ENCODE measurements at regions not wholly inside any gene's neighbourhood (a gene's known extent, or its start where the extent isn't known, plus 50 kb on each side); places are given as distances from the start of the nearest gene placed in this dataset.

DNA sequence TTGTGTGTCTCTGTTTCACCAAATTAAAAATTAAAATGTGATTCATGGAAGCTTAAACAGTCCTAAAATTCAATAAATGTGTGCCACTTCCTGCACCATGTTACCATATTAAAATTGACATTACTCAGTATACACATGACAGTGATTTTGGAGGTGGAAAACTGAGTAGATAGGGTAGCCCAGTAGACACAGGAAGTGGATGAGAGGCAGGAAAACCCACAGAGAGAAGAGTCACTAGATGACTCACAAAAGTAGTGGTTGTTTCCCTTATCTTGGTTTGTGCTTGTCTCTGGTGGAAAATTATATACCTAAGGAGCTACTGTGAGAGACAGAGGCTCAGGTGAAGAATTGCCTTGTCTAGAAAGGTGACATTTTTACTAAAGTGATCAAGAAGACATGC is 375.8 kb upstream of the CXorf51B start:
- no peak for TF ChIP-seq CEBPB (IDR thresholded peaks at IDR 0.05; ENCODE audit: borderline replicate concordance, low read depth, low read length)
- TF ChIP-seq, protein P1, sequence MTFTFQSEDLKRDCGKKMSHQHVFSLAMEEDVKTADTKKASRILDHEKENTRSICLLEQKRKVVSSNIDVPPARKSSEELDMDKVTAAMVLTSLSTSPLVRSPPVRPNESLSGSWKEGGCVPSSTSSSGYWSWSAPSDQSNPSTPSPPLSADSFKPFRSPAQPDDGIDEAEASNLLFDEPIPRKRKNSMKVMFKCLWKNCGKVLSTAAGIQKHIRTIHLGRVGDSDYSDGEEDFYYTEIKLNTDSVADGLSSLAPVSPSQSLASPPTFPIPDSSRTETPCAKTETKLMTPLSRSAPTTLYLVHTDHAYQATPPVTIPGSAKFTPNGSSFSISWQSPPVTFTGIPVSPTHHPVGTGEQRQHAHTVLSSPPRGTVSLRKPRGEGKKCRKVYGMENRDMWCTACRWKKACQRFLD (CRISPR knock-in tag; IDR thresholded peaks at IDR 0.05; ENCODE audit: borderline replicate concordance): no peak
- TF ChIP-seq, protein P2, sequence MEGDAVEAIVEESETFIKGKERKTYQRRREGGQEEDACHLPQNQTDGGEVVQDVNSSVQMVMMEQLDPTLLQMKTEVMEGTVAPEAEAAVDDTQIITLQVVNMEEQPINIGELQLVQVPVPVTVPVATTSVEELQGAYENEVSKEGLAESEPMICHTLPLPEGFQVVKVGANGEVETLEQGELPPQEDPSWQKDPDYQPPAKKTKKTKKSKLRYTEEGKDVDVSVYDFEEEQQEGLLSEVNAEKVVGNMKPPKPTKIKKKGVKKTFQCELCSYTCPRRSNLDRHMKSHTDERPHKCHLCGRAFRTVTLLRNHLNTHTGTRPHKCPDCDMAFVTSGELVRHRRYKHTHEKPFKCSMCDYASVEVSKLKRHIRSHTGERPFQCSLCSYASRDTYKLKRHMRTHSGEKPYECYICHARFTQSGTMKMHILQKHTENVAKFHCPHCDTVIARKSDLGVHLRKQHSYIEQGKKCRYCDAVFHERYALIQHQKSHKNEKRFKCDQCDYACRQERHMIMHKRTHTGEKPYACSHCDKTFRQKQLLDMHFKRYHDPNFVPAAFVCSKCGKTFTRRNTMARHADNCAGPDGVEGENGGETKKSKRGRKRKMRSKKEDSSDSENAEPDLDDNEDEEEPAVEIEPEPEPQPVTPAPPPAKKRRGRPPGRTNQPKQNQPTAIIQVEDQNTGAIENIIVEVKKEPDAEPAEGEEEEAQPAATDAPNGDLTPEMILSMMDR (CRISPR knock-in tag; IDR thresholded peaks at IDR 0.05): no peak
- TF ChIP-seq PHF21A (CRISPR knock-in tag; IDR thresholded peaks at IDR 0.05): no peak
- no peak for TF ChIP-seq KDM6A (CRISPR knock-in tag; IDR thresholded peaks at IDR 0.05; ENCODE audit: low read depth)
- TF ChIP-seq KLF9 (CRISPR knock-in tag; IDR thresholded peaks at IDR 0.05; ENCODE audit: low read depth): no peak
- TF ChIP-seq, protein P3, sequence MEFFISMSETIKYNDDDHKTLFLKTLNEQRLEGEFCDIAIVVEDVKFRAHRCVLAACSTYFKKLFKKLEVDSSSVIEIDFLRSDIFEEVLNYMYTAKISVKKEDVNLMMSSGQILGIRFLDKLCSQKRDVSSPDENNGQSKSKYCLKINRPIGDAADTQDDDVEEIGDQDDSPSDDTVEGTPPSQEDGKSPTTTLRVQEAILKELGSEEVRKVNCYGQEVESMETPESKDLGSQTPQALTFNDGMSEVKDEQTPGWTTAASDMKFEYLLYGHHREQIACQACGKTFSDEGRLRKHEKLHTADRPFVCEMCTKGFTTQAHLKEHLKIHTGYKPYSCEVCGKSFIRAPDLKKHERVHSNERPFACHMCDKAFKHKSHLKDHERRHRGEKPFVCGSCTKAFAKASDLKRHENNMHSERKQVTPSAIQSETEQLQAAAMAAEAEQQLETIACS (CRISPR knock-in tag; IDR thresholded peaks at IDR 0.05): no peak
- no peak for TF ChIP-seq HNF4G (IDR thresholded peaks at IDR 0.05; ENCODE audit: borderline replicate concordance, low read depth, low read length)
- no peak for TF ChIP-seq HNF4G (CRISPR knock-in tag; IDR thresholded peaks at IDR 0.05; ENCODE audit: borderline replicate concordance, low read depth)
- TF ChIP-seq TBX2 (CRISPR knock-in tag; IDR thresholded peaks at IDR 0.05; ENCODE audit: borderline replicate concordance): no peak
- TF ChIP-seq, protein P4, sequence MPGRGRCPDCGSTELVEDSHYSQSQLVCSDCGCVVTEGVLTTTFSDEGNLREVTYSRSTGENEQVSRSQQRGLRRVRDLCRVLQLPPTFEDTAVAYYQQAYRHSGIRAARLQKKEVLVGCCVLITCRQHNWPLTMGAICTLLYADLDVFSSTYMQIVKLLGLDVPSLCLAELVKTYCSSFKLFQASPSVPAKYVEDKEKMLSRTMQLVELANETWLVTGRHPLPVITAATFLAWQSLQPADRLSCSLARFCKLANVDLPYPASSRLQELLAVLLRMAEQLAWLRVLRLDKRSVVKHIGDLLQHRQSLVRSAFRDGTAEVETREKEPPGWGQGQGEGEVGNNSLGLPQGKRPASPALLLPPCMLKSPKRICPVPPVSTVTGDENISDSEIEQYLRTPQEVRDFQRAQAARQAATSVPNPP (CRISPR knock-in tag; IDR thresholded peaks at IDR 0.05): no peak
- TF ChIP-seq CEBPG (CRISPR knock-in tag; IDR thresholded peaks at IDR 0.05): no peak
- TF ChIP-seq, protein P5, sequence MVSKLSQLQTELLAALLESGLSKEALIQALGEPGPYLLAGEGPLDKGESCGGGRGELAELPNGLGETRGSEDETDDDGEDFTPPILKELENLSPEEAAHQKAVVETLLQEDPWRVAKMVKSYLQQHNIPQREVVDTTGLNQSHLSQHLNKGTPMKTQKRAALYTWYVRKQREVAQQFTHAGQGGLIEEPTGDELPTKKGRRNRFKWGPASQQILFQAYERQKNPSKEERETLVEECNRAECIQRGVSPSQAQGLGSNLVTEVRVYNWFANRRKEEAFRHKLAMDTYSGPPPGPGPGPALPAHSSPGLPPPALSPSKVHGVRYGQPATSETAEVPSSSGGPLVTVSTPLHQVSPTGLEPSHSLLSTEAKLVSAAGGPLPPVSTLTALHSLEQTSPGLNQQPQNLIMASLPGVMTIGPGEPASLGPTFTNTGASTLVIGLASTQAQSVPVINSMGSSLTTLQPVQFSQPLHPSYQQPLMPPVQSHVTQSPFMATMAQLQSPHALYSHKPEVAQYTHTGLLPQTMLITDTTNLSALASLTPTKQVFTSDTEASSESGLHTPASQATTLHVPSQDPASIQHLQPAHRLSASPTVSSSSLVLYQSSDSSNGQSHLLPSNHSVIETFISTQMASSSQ (IDR thresholded peaks at IDR 0.05; ENCODE audit: low read depth): no peak
- TF ChIP-seq, protein P5 (CRISPR knock-in tag; IDR thresholded peaks at IDR 0.05; ENCODE audit: borderline replicate concordance): no peak
- TF ChIP-seq, protein P6, sequence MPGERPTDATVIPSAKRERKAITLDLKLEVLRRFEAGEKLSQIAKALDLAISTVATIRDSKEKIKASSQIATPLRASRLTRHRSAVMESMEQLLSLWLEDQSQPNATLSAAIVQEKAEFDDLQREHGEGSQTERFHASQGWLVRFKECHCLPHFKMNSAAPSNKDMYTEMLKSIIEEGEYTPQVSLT (CRISPR knock-in tag; IDR thresholded peaks at IDR 0.05; ENCODE audit: borderline replicate concordance, low read depth): no peak

All from HepG2 (cell line).